ENCODE measurements at regions not wholly inside any gene's neighbourhood (a gene's known extent, or its start where the extent isn't known, plus 50 kb on each side); places are given as distances from the start of the nearest gene placed in this dataset.

DNA sequence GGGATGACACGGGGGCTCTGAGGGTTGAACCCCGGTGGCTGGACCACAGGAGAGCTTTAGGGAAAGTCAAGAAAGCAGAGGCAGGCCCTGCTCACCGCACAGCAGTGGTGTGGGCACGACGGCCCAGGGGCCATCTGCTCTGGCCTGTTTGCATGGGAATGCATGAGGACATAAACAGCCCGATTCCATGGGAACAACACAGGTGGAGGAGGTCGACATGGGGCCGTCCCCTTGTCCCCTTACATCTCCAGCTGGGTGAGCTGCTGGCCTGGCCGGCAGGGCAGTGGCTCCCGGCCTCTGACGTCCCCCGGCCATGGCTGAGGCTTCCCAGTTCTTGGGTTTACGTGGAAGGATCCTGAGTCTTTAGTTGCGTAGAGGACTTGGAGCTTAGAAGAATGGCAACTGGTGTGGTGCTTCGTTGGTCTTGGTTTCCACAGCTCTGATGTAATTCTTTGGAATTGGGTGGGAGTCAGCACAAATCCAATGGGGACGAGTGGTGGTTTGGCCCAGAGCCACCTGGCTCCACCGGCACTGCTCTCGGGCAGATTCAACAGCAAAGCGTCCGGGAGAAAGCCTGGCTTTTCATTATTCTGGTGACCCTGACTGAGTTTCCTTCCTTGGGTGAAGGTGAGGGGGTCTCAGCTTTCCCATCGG lies 98.3 kb upstream of the HDAC4 start:
- TF ChIP-seq GATA3 (IDR thresholded peaks at IDR 0.05; ENCODE audit: low read depth, low read length) (no peak), GATA2 (IDR thresholded peaks at IDR 0.05; ENCODE audit: low read depth, low read length) (no peak)

Data from SH-SY5Y (cell line).